CD4-positive, alpha-beta T cell treated with Interleukin-1 beta for 1 hour (primary cell): ENCODE measurements at regions not wholly inside any gene's neighbourhood (a gene's known extent, or its start where the extent isn't known, plus 50 kb on each side); places are given as distances from the start of the nearest gene placed in this dataset.
"Not testable (repeated sequence)": the region's sequence is repeated elsewhere in the genome, so short reads cannot be mapped to it uniquely, and the experiment has no call there.

Experiments used
- DNase-seq, 2 donors: peaks; one replicate each; pipeline ENCODE4 v3.0.0-alpha.2; 2020 to 2022

GRCh38 chr13:68749796-68750195 lies 1357.8 kb upstream of the ATXN8OS start:
- no peak for DNase-seq

- DNase-seq: no peak
These were observed 1359.6 kb upstream of the ATXN8OS start for GRCh38 chr13:68748038-68748437.

GRCh38 chr13:68745502-68745901 lies 1362.1 kb upstream of the ATXN8OS start:
- no peak for DNase-seq

GRCh38 chr13:68736961-68737360 lies 1370.7 kb upstream of the ATXN8OS start:
- no peak for DNase-seq

- no peak for DNase-seq
These were observed 1379.8 kb upstream of the ATXN8OS start for GRCh38 chr13:68727798-68728197.

- no peak for DNase-seq
These were observed 1380.5 kb upstream of the ATXN8OS start for GRCh38 chr13:68727165-68727564.

- DNase-seq: no peak
These were observed 1387.8 kb upstream of the ATXN8OS start for GRCh38 chr13:68719815-68720214.

GRCh38 chr13:68715651-68716050 lies 1392.0 kb upstream of the ATXN8OS start:
- DNase-seq: no peak

- DNase-seq: no peak
These were observed 1393.3 kb upstream of the ATXN8OS start for GRCh38 chr13:68714292-68714691.

- DNase-seq: no peak
These were observed 1394.2 kb upstream of the ATXN8OS start for GRCh38 chr13:68713394-68713793.

- DNase-seq: no peak
These were observed 1399.2 kb upstream of the ATXN8OS start for GRCh38 chr13:68708336-68708908.

GRCh38 chr13:68706044-68706443 lies 1401.6 kb upstream of the ATXN8OS start:
- DNase-seq: not testable (repeated sequence)

GRCh38 chr13:68697551-68697950 lies 1410.1 kb upstream of the ATXN8OS start:
- no peak for DNase-seq

GRCh38 chr13:68696907-68697306 lies 1410.7 kb upstream of the ATXN8OS start:
- DNase-seq: no peak

- DNase-seq: no peak
These were observed 1415.6 kb upstream of the ATXN8OS start for GRCh38 chr13:68692049-68692448.

GRCh38 chr13:68690567-68690966 lies 1417.1 kb upstream of the ATXN8OS start:
- DNase-seq: no peak

- no peak for DNase-seq
These were observed 1431.0 kb upstream of the ATXN8OS start for GRCh38 chr13:68676513-68677115.

GRCh38 chr13:68675209-68675608 lies 1432.4 kb upstream of the ATXN8OS start:
- DNase-seq: no peak

- no peak for DNase-seq
These were observed 1437.7 kb upstream of the PCDH9 start for GRCh38 chr13:68667863-68668262.

GRCh38 chr13:68666774-68667397 lies 1436.8 kb upstream of the PCDH9 start:
- DNase-seq: no peak

GRCh38 chr13:68645814-68646213 lies 1415.7 kb upstream of the PCDH9 start:
- DNase-seq: no peak

GRCh38 chr13:68644611-68645010 lies 1414.5 kb upstream of the PCDH9 start:
- no peak for DNase-seq

- no peak for DNase-seq
These were observed 1406.6 kb upstream of the PCDH9 start for GRCh38 chr13:68636784-68637183.

- no peak for DNase-seq
These were observed 1398.9 kb upstream of the PCDH9 start for GRCh38 chr13:68628994-68629393.

- DNase-seq: no peak
These were observed 1397.2 kb upstream of the PCDH9 start for GRCh38 chr13:68627379-68627778.
